Panc1 (cell line): ENCODE measurements at regions not wholly inside any gene's neighbourhood (a gene's known extent, or its start where the extent isn't known, plus 50 kb on each side); places are given as distances from the start of the nearest gene placed in this dataset.

Experiments used
- ATAC-seq: fragments of 200-7000 bp; cut with Tn5 transposase; 2 replicates; pipeline ENCODE4 v1.9.1; 2020; ENCODE audit warnings: mild to moderate bottlenecking, moderate library complexity
- BruUV-seq: library from RNA; stranded (reverse); fragments of 400-500 nt; replicated peaks from 2 replicates; lab custom pipeline; 2021; lab: Mats Ljungman, UMichigan
- CTCF ChIA-PET: fragments of 300-600 bp; sonication (Branson Sonifier 250); formaldehyde crosslinking; loops from one replicate; lab custom pipeline; 2022; ENCODE audit warnings: antibody characterized with exemption; lab: Charles Lee
- POLR2A ChIA-PET: fragments of 300-600 bp; sonication (Branson Sonifier 250); formaldehyde crosslinking; loops from one replicate; lab custom pipeline; 2022; ENCODE audit warnings: antibody characterized with exemption; lab: Charles Lee
- DNase-seq: peaks from one replicate; pipeline ENCODE4 v3.0.0-alpha.2; 2010; ENCODE audit warnings: low read depth, low spot score
- H3K27ac ChIP-seq: 2 replicates; pipeline ENCODE4 v1.5.1; 2011; ENCODE audit warnings: mild to moderate bottlenecking, low read length, inconsistent platforms
- H3K27me3 ChIP-seq: fragments of 200-500 bp; sonication (Bioruptor generic); 2 replicates; pipeline ENCODE4 v1.6.0; 2014; ENCODE audit warnings: low read length, inconsistent platforms; ENCODE audit not compliant: control insufficient read depth, insufficient read depth
- H3K36me3 ChIP-seq: fragments of 200-500 bp; sonication (Bioruptor generic); 2 replicates; pipeline ENCODE4 v1.5.1; 2014; ENCODE audit warnings: inconsistent platforms, mild to moderate bottlenecking, low read length, moderate library complexity; ENCODE audit not compliant: control insufficient read depth, insufficient read depth
- H3K4me1 ChIP-seq: 2 replicates; pipeline ENCODE4 v1.5.1; 2011; ENCODE audit warnings: inconsistent platforms, mild to moderate bottlenecking, low read length, moderate library complexity; ENCODE audit not compliant: control insufficient read depth, insufficient read depth
- H3K4me3 ChIP-seq, 2 experiments: 2 replicates each; pipeline ENCODE4 v1.5.1; 2011 to 2012; ENCODE audit warnings: low read depth in 2 of 2, low read length in 2 of 2, mild to moderate bottlenecking in 2 of 2, inconsistent platforms in 1 of 2, moderate library complexity in 1 of 2
- H3K9me3 ChIP-seq: fragments of 200-500 bp; sonication (Bioruptor generic); 2 replicates; pipeline ENCODE4 v1.5.1; 2014; ENCODE audit warnings: low read depth, mild to moderate bottlenecking, inconsistent platforms, low read length, moderate library complexity; ENCODE audit not compliant: control insufficient read depth, insufficient read depth
- CTCF ChIP-seq: fragments of 450-650 bp; IDR thresholded peaks from 2 replicates; pipeline ENCODE4 v1.5.1; 2017; ENCODE audit warnings: mild to moderate bottlenecking
- POLR2AphosphoS5 ChIP-seq: IDR thresholded peaks from 2 replicates; pipeline ENCODE4 v1.6.1; 2012; ENCODE audit warnings: mild to moderate bottlenecking, low read depth, low read length, moderate library complexity
- SIN3A ChIP-seq: IDR thresholded peaks from 2 replicates; pipeline ENCODE4 v1.6.1; 2012; ENCODE audit warnings: low read depth, mild to moderate bottlenecking, low read length, moderate library complexity, borderline replicate concordance; ENCODE audit not compliant: insufficient read depth
- TCF7L2 ChIP-seq: IDR thresholded peaks from 2 replicates; pipeline ENCODE4 v1.6.1; 2011; ENCODE audit warnings: mild to moderate bottlenecking, low read depth, low read length, inconsistent platforms
- in situ Hi-C: cut with HindIII; loops from 2 replicates; pipeline ENCODE4 v1.10.0; 2016; ENCODE audit warnings: low sequenced_read_pairs, low pct_unique_long_range_greater_than_20kb
- intact Hi-C: fragments of 100-400 bp; cut with micrococcal nuclease; formaldehyde crosslinking; loops from one replicate; pipeline ENCODE4 v1.10.0; 2022; ENCODE audit not compliant: unreplicated experiment
- TF ChIP-seq, protein P1 (sequence below), 2 experiments: IDR thresholded peaks; 2 replicates each; pipeline ENCODE4 v1.6.1; 2011 to 2012; ENCODE audit warnings: low read depth in 2 of 2, control low read depth in 1 of 2, low read length in 1 of 2, mild to moderate bottlenecking in 1 of 2, moderate library complexity in 1 of 2; ENCODE audit not compliant: insufficient read depth in 1 of 2

- Histone ChIP-seq H3K9me3 (no peaks in the 10 kb centered on the region), H3K4me3 (no peak overlapping the region), H3K27ac (no peak overlapping the region), H3K4me1 (no peaks in the 10 kb centered on the region), H3K27me3 (no peaks in the 10 kb centered on the region), H3K36me3 (no peaks in the 10 kb centered on the region)
- BruUV-seq: no TSS peak
- ATAC-seq: no peak
- ChIA-PET CTCF (no interaction called here), POLR2A (no interaction called here)
- in situ Hi-C loops: no loop called here
- DNase-seq: no peak
- intact Hi-C loops: no loop called here
- TF ChIP-seq TCF7L2 (no peak), CTCF (no peak), SIN3A (no peak), POLR2AphosphoS5 (no peak)
- TF ChIP-seq, protein P1, sequence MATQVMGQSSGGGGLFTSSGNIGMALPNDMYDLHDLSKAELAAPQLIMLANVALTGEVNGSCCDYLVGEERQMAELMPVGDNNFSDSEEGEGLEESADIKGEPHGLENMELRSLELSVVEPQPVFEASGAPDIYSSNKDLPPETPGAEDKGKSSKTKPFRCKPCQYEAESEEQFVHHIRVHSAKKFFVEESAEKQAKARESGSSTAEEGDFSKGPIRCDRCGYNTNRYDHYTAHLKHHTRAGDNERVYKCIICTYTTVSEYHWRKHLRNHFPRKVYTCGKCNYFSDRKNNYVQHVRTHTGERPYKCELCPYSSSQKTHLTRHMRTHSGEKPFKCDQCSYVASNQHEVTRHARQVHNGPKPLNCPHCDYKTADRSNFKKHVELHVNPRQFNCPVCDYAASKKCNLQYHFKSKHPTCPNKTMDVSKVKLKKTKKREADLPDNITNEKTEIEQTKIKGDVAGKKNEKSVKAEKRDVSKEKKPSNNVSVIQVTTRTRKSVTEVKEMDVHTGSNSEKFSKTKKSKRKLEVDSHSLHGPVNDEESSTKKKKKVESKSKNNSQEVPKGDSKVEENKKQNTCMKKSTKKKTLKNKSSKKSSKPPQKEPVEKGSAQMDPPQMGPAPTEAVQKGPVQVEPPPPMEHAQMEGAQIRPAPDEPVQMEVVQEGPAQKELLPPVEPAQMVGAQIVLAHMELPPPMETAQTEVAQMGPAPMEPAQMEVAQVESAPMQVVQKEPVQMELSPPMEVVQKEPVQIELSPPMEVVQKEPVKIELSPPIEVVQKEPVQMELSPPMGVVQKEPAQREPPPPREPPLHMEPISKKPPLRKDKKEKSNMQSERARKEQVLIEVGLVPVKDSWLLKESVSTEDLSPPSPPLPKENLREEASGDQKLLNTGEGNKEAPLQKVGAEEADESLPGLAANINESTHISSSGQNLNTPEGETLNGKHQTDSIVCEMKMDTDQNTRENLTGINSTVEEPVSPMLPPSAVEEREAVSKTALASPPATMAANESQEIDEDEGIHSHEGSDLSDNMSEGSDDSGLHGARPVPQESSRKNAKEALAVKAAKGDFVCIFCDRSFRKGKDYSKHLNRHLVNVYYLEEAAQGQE (IDR thresholded peaks at IDR 0.05; ENCODE audit: insufficient read depth in 1 of 2, low read depth in 2 of 2, low read length in 1 of 2): no peak
Measured at GRCh38 chr5:12795333-12795663, 891.1 kb upstream of the CTNND2 start.

GRCh38 chr5:12794476-12795332 is 890.5 kb upstream of the CTNND2 start:
- no peak for DNase-seq
- H3K4me1 ChIP-seq: no peaks in the 10 kb centered on the region
- TF ChIP-seq SIN3A (no peak), TCF7L2 (no peak), POLR2AphosphoS5 (no peak)
- intact Hi-C loops: no loop called here
- in situ Hi-C loops: no loop called here
- no peak overlapping the region for H3K27ac ChIP-seq
- no peaks in the 10 kb centered on the region for H3K36me3 ChIP-seq
- CTCF ChIA-PET: no interaction called here
- no peaks in the 10 kb centered on the region for H3K9me3 ChIP-seq
- POLR2A ChIA-PET: no interaction called here
- H3K27me3 ChIP-seq: no peaks in the 10 kb centered on the region
- no peak for ATAC-seq
- BruUV-seq: no TSS peak
- H3K4me3 ChIP-seq: no peak overlapping the region

DNA sequence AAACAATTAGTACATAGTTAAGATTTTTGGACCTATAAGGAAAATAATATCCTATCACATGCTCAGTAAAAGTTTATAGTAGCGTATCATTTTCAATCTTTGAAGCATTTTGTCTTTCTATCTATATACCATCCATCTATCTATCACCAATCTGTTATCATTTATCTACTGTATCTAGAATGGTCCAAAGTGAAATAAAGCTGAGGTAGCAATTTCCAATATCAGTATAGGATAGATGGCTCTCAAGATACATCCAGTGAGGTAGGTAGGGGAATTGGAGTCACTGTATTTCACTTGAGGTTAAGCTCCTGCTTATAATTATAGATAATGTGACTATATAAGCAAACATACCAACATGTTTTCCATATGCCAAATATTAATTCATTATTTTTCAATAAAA is 889.1 kb upstream of the CTNND2 start:
- CTCF ChIA-PET: no interaction called here
- ATAC-seq: no peak
- H3K4me1 ChIP-seq: no peaks in the 10 kb centered on the region
- in situ Hi-C loops (no loop called here), intact Hi-C loops (no loop called here)
- BruUV-seq: no TSS peak
- no peak for DNase-seq
- H3K4me3 ChIP-seq: no peak overlapping the region
- no peaks in the 10 kb centered on the region for H3K9me3 ChIP-seq
- H3K36me3 ChIP-seq: no peaks in the 10 kb centered on the region
- POLR2A ChIA-PET: interaction anchor here (0.5 kb wide), 1 partner anchor 674 kb away, joined by 3 read pairs; no protein-coding TSS in a partner anchor
- H3K27ac ChIP-seq: no peak overlapping the region
- H3K27me3 ChIP-seq: no peaks in the 10 kb centered on the region
- TF ChIP-seq, protein P1 (IDR thresholded peaks at IDR 0.05; ENCODE audit: insufficient read depth in 1 of 2, low read depth in 2 of 2, low read length in 1 of 2): no peak
- TF ChIP-seq SIN3A (no peak), CTCF (no peak)
